ENCODE measurements at regions not wholly inside any gene's neighbourhood (a gene's known extent, or its start where the extent isn't known, plus 50 kb on each side); places are given as distances from the start of the nearest gene placed in this dataset.

GRCh38 chr11:95435628-95436353 lies 204.8 kb upstream of the SESN3 start:
- FAIRE-seq (no peak), DNase-seq (ENCODE audit: insufficient read length) (no peak)
- TF ChIP-seq POLR2AphosphoS5 (IDR thresholded peaks at IDR 0.05; ENCODE audit: low read depth, low read length) (no peak), POLR2A (IDR thresholded peaks at IDR 0.05; ENCODE audit: low read depth, low read length) (no peak)

GRCh38 chr11:95435192-95435591 lies 204.2 kb upstream of the SESN3 start:
- DNase-seq (ENCODE audit: insufficient read length) (no peak), FAIRE-seq (no peak)
- no peak for TF ChIP-seq TAF1 (IDR thresholded peaks at IDR 0.05; ENCODE audit: borderline replicate concordance, low read depth, low read length)
- no peak for TF ChIP-seq POLR2AphosphoS5 (IDR thresholded peaks at IDR 0.05; ENCODE audit: low read depth, low read length)
- TF ChIP-seq POLR2A (IDR thresholded peaks at IDR 0.05; ENCODE audit: low read depth, low read length), result no peak

- FAIRE-seq (no peak), DNase-seq (ENCODE audit: insufficient read length) (no peak)
- TF ChIP-seq POLR2AphosphoS5 (IDR thresholded peaks at IDR 0.05; ENCODE audit: low read depth, low read length), result no peak
- no peak for TF ChIP-seq TAF1 (IDR thresholded peaks at IDR 0.05; ENCODE audit: borderline replicate concordance, low read depth, low read length)
- no peak for TF ChIP-seq POLR2A (IDR thresholded peaks at IDR 0.05; ENCODE audit: low read depth, low read length)
These were observed 203.6 kb upstream of the SESN3 start for GRCh38 chr11:95434489-95435057.

GRCh38 chr11:95434009-95434408 lies 203.0 kb upstream of the SESN3 start:
- DNase-seq (ENCODE audit: insufficient read length), result no peak
- FAIRE-seq, result no peak
- no peak for TF ChIP-seq TAF1 (IDR thresholded peaks at IDR 0.05; ENCODE audit: borderline replicate concordance, low read depth, low read length)

DNA sequence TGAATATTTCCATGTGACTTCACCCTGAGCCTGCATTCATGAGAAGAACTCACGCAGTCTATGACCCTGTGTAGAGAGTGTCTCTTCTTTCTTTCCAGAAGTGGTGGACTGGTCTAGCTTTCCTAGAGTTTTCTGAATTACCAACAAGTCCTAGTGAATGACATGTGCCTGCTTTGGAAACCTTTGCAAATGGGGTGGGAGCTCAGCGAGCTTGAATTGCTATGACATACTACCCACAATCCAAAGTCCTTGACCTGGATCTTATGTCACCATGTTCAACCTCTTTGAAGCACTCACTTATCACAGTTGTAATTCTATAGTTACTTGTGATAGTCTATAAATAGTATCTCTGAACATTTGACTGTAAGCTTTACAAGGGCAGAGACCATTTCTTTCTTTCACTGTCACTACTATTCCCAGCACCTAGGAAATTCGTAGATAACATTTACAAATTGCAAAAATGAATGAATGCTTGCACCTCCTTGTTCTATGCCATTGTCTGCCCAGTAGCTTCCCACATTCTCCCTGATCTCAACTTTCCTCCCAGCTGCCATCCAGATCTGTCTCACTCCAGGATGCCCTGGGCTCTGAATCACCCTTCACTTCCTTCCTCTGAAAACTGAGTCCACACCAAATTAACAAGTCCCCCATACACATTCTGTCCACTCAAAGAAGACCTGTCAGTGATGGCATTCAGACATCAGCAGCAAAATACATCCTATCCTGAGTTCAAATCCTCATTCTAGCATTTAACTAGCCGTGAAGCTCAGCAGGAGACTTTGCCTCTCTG lies 201.9 kb upstream of the SESN3 start:
- no peak for DNase-seq (ENCODE audit: insufficient read length)
- no peak for TF ChIP-seq POLR2AphosphoS5 (IDR thresholded peaks at IDR 0.05; ENCODE audit: low read depth, low read length)
- no peak for TF ChIP-seq POLR2A (IDR thresholded peaks at IDR 0.05; ENCODE audit: low read depth, low read length)
- TF ChIP-seq TAF1 (IDR thresholded peaks at IDR 0.05; ENCODE audit: borderline replicate concordance, low read depth, low read length), result no peak
- no peak for FAIRE-seq

DNA sequence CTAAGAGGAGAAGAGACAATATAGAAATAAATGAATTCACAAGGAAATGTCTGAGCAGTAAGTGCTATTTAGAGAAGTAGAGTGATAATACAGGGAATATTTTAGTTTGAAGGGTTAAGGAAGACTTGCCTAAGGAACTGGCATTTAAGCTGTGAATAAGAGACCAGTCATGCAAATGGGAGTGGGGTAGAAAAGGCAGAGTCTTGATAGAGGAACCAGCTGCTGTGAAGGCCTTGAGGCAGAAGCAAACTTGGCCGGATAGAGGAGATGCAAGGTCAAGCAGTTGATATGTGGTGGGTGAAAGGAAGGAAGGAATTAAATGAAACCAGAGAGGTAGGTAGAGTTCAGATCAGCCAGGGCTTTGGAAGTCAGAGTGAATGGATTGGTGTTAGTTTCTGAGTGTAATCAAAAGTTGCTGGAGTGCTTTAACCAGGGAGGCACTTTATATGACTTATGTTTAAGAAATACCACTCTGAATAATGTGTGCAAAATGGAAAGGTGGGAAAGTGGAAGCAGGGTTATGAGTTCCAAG lies 198.4 kb upstream of the SESN3 start:
- DNase-seq (ENCODE audit: insufficient read length), result no peak
- FAIRE-seq, result no peak
- no peak for TF ChIP-seq TAF1 (IDR thresholded peaks at IDR 0.05; ENCODE audit: borderline replicate concordance, low read depth, low read length)
- TF ChIP-seq POLR2AphosphoS5 (IDR thresholded peaks at IDR 0.05; ENCODE audit: low read depth, low read length), result no peak
- no peak for TF ChIP-seq POLR2A (IDR thresholded peaks at IDR 0.05; ENCODE audit: low read depth, low read length)

GRCh38 chr11:95426823-95427462 lies 195.9 kb upstream of the SESN3 start:
- FAIRE-seq (no peak), DNase-seq (ENCODE audit: insufficient read length) (no peak)
- TF ChIP-seq TAF1 (IDR thresholded peaks at IDR 0.05; ENCODE audit: borderline replicate concordance, low read depth, low read length) (no peak), POLR2AphosphoS5 (IDR thresholded peaks at IDR 0.05; ENCODE audit: low read depth, low read length) (no peak), POLR2A (IDR thresholded peaks at IDR 0.05; ENCODE audit: low read depth, low read length) (no peak)

DNA sequence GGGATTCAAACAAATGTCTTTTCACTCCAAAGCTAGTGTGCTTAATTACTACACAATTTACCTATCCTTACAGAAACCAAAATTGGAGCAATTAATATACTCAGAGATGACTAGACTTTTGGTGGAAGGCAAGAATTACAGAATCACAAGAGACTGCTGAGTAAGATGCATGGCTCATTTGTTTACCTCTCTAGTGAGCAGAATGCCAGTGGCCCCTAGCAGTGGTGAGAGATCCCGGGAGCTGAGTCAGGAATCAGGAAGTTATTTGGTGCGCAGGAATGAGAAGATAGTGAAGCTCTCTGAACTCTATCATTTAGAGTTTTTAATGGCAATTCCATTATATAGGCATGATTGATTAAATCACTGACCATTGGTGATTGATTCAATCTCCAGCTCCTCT lies 188.9 kb upstream of the SESN3 start:
- FAIRE-seq (no peak), DNase-seq (ENCODE audit: insufficient read length) (no peak)
- no peak for TF ChIP-seq TAF1 (IDR thresholded peaks at IDR 0.05; ENCODE audit: borderline replicate concordance, low read depth, low read length)
- TF ChIP-seq POLR2AphosphoS5 (IDR thresholded peaks at IDR 0.05; ENCODE audit: low read depth, low read length), result no peak
- no peak for TF ChIP-seq POLR2A (IDR thresholded peaks at IDR 0.05; ENCODE audit: low read depth, low read length)

DNA sequence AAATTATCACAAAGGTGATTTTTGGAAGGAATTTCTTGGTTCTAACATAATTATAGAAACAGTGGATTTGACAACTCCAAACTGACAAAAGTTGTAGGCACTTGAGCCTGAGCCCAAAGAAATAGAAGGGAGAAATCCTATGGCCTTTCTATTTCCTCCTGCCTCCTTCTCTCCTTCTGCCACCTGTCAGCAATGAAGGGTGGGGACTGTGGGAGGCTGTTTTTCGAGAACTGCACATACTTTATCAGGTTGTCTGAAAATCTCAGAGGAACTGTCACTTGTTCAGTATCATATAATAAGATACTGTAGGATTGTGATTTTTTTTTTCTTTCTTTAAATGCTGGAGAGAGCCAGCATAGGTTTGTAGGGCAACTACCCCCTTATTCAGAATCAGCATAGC lies 187.9 kb upstream of the SESN3 start:
- FAIRE-seq (no peak), DNase-seq (ENCODE audit: insufficient read length) (no peak)
- no peak for TF ChIP-seq POLR2AphosphoS5 (IDR thresholded peaks at IDR 0.05; ENCODE audit: low read depth, low read length)
- no peak for TF ChIP-seq POLR2A (IDR thresholded peaks at IDR 0.05; ENCODE audit: low read depth, low read length)
- TF ChIP-seq TAF1 (IDR thresholded peaks at IDR 0.05; ENCODE audit: borderline replicate concordance, low read depth, low read length), result no peak

DNA sequence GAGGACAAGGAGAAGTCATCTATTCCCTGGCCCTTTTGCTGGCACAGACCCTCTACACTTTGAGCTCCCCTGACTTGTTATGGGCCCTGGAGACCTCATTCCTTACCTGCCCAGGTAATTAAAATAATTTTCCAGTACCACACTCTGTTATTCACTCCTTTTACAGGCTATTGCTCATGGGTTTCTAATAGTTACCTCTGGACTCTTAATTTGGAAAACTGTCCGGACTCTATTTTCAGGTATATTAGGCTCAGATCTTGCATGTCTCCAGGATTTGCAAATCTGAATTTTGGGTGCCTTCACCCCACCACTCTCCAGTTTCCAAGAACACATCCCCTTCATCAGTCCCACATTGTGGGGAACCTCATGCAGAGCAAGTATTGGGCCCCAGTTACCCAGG lies 186.8 kb upstream of the SESN3 start:
- TF ChIP-seq TAF1 (IDR thresholded peaks at IDR 0.05; ENCODE audit: borderline replicate concordance, low read depth, low read length) (no peak), POLR2AphosphoS5 (IDR thresholded peaks at IDR 0.05; ENCODE audit: low read depth, low read length) (no peak), POLR2A (IDR thresholded peaks at IDR 0.05; ENCODE audit: low read depth, low read length) (no peak)
- DNase-seq (ENCODE audit: insufficient read length), result no peak
- FAIRE-seq, result no peak

- TF ChIP-seq TAF1 (IDR thresholded peaks at IDR 0.05; ENCODE audit: borderline replicate concordance, low read depth, low read length), result no peak
- TF ChIP-seq POLR2AphosphoS5 (IDR thresholded peaks at IDR 0.05; ENCODE audit: low read depth, low read length), result no peak
- TF ChIP-seq POLR2A (IDR thresholded peaks at IDR 0.05; ENCODE audit: low read depth, low read length), result no peak
- DNase-seq (ENCODE audit: insufficient read length) (no peak), FAIRE-seq (no peak)
These were observed 184.9 kb upstream of the SESN3 start for GRCh38 chr11:95415837-95416304.
